NCI-H748 (cell line): ENCODE measurements at regions not wholly inside any gene's neighbourhood (a gene's known extent, or its start where the extent isn't known, plus 50 kb on each side); places are given as distances from the start of the nearest gene placed in this dataset.
"Not testable (repeated sequence)": the region's sequence is repeated elsewhere in the genome, so short reads cannot be mapped to it uniquely, and the experiment has no call there.

Source experiments
- DNase-seq: peaks from one replicate; lab custom pipeline; 2025; ENCODE audit not compliant: unreplicated experiment; lab: John Stamatoyannopoulos, UW

DNA sequence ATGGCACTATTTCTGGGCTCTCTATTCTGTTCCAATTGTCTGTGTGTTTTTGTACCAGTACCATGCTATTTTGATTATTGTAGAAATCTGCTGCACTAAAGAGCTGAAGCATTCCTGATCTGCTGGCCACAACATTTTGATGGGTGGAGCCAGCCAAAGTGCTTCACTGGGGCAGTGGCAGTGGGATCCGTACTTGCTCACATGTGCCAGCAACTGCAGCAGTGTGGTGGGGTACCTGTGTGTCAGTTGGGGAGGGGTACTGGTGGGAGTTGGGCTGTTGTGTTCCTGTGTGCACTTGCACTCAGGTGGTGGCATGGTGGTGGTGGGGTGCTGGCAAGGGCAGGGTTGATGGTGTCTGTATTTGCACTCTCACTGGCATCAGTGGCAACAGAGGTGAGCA lies 204.6 kb upstream of the ALG10 start:
- no peak for DNase-seq

DNA sequence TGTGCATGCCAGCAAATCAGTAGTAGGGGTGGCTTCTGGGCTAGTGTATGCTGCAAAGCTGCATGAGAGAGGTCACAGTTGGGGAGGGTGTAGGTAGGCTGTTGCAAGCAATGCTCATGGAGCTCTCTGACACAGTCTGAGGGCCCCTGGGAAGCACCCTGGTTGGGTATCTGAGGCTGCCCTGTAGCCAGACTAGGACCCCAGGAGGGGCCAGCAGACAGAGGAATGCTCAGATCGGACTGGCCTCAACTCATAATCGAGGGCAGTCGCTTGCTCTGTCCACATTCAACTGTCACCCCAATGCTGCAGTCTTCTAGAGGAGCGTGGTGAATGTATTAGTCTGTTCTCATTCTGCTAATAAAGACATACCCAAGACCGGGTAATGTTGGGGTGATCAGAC lies 204.0 kb upstream of the ALG10 start:
- no peak for DNase-seq

DNA sequence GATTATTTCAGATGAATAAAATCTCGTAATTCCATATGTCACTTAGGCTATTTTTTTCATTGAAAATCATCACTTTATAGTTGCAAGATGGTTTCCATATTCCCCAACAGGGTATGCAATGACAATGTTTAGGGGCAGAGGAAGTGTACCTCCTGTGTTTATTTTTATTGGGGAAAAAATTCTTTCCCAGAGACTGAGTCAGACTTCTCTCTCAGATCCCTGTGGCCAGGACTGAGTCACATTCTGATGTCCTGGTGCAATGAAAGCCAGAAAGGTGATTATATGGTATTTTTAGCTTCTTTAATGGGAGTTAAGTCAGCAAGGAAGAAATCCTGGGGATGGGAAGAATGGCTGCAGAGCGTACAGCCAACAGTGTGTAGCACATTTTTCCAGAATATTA lies 196.9 kb upstream of the ALG10 start:
- peak; percentile 33 for DNase-seq

DNA sequence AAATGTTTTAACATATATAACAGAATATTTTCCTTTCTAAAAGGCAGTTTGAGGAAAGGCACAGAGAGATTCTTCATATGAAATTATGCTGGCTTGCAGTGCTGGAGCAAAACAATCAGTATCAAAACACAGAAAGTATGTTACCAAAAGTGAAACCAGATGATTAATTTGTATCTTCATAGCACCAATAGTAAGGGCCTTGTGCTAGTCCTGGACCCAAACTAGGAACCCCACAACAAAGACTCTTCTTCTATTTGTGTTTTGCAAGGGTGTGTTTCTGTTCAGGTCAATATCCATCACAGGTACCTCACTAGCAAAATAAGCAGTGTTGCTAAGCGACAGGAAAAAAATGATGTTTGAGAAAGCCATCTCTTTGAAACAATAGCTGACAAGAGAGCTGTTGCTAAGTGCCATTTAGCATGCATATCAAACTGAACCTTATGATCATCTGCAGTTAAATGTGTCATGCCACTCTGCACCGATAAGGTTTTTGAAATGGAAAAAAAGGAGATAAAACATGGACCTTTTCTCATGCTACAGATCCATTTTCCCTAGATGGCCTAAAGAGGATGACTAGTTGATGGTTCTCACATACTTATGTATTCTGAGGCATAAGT lies 196.2 kb upstream of the ALG10 start:
- peak; percentile 100 for DNase-seq

DNA sequence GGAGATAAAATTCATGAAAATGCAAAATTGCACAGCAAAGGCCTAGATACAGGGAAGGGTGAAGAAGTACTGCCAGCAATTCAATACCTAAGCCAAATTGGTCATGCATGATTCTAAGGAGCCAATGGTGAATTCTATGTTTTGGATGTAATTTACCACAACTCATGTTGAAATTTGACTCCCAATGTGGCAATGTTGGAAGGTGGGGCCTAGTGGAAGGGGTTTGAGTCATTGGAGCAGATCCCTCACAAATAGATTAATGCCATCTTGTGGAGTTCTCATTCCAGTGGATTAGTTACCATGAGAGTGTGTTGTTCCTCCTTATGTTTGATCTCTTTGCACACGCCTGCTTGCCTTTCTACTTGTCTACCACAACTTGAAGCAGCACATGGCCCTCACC lies 194.0 kb upstream of the ALG10 start:
- DNase-seq, result peak; percentile 68

DNA sequence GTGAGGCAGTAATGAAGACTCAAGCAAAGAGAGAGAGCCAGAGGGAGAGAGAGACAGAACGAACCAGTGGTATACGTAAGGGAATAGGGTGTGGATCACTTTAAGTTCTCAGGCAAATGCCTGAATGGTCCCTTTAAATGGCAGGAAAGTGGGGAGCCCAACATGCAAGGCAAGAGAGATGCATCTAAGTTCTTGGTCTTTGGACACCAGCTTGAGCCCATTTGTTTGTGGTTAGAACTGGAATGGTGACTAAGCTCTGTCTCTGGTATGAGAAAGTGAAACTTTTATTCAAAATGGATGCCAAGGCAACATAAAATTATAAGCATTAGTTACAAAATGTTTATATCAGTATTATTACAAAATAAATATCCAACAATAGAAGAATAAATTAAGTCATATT lies 192.2 kb upstream of the ALG10 start:
- DNase-seq, result no peak

DNA sequence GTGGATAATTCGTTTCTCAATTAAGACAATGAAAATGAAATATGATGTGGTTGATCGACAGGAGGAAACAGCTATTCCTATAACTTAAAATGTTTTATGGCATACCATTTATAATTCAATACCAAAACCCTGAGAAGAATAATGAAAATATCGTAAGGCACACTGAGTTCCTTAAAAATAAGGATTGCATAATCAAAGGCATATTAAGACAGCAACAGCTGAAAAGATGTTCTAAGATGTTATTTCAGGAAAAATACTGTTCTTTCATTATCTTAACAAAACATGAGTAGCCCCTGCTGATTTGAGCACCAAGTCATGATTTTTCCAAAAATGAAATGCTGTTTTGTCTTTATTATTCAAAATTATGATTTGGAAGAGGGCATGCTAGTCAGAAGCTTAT lies 189.4 kb upstream of the ALG10 start:
- DNase-seq, result no peak

DNA sequence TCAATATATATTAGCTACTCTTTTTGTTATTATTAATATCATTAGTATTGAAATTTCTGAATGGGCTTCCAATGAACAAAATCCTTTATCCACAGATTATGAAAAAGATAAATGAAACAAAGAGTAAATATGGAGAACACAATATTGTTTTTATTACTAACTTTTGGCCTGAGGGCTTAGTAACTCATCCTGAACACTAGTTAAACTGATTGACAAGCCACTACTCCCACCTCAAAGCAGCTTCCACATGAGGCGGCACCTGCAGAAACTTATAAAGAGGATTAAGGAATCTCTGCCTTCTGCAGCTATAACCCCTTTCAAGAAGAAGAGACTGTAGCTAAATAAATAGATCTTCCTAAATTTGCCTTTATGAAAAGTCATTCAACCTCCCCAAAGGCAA lies 187.6 kb upstream of the ALG10 start:
- DNase-seq, result peak; percentile 46

DNA sequence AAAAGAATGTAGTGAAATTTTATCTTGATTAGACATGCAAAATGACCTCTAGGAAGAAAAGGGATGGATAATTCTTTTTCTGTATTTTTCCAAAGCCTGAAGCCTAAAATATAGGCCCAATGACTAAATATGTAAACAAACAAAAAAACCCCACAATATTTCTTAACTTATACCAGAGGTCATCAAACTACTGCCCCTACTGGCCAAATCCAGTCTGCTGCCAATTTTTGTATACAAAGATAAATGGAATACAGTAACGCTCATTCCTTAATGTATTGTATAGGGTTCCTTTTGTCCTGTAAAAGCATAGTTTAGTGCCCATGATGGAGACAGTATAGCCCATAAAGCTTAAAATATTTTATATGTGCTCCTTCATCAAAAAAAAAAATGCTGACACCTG lies 145.7 kb upstream of the ALG10 start:
- DNase-seq, result no peak

DNA sequence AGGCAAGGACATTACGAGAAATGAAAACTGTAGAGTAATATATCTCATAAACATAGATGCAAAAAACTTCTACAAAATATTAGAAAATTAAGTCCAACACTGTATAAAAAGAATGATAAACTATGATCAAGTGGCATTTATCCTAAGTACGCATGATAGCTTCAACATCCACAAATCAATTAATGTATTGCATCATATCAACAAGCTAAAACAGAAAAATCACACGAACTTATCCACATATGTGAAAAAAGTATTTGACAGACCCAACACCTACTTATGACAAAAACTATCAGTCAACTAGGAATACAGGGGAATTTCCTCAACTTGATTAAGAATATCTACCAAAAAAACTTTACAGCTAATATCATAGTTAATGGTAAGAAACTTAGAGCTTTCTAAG lies 129.9 kb upstream of the ALG10 start:
- no peak for DNase-seq

DNA sequence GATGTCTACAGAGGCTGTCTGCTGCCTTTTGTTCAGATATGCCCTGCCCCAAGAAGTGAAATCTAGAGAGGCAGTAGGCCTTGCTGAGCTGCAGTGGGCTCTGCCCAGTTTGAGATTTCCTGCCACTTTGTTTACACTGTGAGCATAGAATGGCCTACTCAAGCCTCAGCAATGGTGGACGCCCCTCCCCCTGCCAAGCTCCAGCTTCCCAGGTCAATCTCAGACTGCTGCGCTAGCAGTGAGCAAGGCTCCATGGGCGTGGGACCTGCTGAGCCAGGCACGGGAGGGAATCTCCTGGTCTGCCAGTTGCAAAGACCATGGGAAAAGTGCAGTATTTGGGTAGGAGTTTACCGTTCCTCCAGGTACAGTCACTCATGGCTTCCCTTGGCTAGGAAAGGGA lies 101.8 kb upstream of the ALG10 start:
- not testable (repeated sequence) for DNase-seq

DNA sequence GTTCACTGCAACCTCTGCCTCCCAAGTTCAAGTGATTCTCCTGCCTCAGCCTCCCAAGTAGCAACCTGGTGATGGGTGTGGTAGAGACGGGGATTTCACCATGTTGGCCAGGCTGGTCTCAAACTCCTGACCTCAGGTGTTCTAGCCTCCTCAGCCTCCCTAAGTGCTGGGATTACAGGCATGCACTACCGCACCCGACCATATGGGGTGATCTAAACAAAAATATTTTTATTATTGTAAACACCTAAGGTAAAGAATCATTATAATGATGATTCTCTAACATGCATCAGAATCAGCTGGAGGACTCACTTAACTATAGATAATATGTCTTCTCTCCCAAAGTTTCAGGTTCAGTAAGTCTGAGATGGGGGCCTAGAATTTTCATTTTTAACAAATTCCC lies 96.2 kb upstream of the ALG10 start:
- DNase-seq, result no peak

DNA sequence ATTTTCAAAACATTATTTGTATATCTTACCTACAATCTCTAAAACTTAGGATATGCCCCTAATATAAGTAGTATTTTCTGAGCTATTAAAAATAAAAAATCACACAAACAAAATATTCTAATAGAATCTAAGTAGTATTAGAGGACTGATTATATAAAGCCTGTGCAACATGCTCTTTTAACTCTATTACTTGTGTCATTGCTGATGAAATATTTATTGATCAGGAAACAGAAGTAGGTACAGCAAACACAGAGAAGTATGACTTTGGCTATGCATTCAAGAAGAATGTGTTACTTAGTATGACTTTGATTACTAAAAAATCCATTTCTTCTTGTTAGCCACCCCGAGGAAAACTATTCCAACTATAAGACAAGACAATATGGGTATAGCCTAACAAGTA lies 84.6 kb upstream of the ALG10 start:
- not testable (repeated sequence) for DNase-seq

DNA sequence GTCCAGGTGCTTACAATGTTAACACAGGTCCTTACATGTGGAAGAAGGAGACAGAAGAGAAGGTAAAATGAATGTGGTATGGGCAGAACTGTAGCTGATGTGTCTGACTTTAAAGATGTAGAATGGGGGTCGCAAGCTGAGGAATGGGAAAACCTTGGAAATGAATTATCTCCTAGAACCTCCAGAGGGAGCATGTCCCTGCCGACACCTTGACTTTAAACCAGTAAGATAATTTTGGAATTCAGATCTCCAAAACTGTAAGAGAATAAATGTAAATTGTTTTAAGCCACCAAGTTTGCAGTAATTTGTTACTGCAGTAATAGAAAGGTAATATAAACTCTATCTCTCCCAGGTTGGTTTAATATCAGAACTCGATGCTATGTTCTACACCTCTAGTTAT lies 80.1 kb upstream of the ALG10 start:
- DNase-seq, result no peak

DNA sequence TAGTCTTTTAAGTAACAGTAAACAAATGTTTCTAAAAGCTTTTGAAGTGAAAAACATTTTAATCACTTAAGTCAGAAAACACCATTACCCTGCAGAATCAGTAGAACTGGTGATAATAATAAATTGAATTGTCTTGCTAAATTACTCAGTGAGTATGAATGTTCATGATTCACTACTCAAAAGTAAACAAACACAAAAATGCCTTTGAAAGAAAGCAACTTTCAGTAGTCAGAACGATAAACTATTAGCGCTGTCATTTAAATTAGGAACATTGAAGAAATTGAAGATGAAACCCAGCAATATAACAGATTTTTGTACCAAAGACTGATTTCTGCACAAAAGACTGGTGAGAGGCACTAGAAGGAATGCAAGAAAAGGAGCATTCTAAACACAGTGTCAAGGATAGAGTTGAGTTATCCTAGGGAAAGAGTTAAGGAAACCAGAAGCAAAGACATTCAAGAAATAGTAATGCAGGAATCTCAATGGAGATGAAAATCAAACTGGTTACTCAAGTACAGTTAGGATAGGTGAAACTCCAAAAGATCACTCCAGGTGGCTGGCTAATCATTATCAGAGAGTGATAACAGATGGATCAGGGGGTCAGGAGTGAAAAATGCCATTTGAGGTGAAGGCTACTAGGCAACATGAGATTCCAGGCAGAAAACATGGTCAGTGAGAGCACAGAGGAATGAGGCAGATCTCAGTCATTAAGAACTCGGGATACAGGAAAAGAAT lies 77.4 kb upstream of the ALG10 start:
- no peak for DNase-seq

DNA sequence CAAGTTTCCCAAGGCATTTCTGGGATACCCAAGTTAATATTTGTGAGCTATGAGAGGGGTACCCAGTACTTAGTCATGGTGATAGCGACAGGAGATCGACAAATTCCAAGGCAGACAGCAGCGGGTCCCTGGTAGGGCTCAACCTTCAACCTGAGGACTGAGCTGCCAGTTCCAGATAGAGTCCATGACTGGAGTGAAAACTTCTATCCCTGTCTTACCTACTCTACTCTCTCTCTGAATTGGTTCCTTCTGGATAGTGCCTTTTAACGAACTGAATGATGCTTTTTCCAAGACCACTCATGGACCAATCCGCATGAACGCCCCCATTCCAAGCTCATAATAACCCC lies 76.9 kb upstream of the ALG10 start:
- no peak for DNase-seq

DNA sequence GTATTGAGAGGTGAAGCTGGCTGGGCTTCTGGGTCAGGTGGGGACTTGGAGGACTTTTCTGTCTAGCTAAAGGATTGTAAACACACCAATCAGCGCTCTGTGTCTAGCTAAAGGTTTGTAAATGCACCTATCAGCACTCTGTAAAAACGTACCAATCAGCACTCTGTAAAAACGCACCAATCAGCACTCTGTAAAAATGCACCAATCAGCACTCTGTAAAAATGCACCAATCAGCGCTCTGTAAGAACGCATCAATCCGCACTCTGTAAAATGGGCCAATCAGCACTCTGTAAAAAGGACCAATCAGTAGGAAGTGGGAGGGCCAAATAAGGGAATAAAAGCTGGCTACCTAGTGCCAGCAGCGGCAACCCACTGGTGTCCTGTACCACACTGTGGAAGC lies 56.1 kb upstream of the ALG10 start:
- DNase-seq, result not testable (repeated sequence)

DNA sequence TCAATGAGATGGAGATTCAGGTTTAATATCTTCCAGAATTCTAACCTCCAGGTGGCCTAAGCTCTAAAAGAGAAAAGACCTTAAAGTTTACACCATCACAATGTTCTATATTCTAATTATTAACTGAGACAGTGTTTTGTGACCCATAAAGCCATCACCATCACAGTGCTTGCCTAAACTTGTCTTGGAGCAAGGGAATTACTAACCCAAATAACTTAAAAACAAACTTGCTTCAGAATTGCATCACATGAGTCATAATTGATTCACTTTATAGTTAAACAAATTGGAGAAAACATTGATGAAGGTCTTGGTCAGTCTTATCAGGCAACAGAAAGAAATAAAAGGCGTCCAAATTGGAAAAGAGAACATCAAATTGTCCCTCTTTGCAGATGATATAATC lies 54.5 kb upstream of the ALG10 start:
- DNase-seq, result no peak
